ENCODE measurements at regions not wholly inside any gene's neighbourhood (a gene's known extent, or its start where the extent isn't known, plus 50 kb on each side); places are given as distances from the start of the nearest gene placed in this dataset.
A peak's percentile ranks its signal among the peaks of the same experiment; 100 is the strongest.

DNA sequence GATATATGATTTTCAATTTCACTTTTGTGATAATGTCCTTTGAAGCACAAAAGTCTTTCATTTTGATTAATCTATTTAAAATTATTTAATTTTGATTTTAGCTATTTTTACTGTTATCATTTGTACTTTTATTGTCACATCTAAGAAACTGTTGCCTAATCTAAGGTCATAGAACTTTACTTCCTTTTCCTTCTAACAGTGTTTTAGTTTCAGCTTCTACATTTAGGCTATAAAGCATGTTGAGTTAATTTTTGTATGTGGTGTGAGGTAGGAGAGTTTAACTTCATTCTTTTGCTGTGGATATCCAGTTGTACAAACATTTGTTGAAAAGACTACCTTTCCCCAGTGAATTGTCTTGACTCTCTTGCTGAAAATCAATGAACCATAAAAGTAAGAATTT lies 204.5 kb downstream of the TM2D1 start:
- peak; percentile 67 for DNase-seq

DNA sequence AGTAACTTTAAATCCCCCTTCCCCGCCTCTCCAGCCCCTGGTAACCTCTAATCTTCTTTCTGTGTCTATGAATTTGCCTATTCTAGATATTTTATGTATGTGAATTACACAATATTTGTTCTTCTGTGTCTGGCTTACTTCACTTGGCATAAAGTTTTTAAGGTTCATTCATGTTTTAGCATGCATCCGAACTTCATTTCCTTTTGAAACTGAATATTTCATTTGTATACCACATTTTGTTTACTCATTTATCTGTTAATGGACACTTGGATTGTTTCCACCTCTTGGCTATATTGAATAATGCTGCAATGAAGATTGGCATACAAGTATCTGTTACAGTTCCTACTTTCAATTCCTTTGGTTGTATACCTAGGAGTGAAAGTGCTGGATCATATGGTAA lies 205.3 kb downstream of the TM2D1 start:
- peak; percentile 51 for DNase-seq

DNA sequence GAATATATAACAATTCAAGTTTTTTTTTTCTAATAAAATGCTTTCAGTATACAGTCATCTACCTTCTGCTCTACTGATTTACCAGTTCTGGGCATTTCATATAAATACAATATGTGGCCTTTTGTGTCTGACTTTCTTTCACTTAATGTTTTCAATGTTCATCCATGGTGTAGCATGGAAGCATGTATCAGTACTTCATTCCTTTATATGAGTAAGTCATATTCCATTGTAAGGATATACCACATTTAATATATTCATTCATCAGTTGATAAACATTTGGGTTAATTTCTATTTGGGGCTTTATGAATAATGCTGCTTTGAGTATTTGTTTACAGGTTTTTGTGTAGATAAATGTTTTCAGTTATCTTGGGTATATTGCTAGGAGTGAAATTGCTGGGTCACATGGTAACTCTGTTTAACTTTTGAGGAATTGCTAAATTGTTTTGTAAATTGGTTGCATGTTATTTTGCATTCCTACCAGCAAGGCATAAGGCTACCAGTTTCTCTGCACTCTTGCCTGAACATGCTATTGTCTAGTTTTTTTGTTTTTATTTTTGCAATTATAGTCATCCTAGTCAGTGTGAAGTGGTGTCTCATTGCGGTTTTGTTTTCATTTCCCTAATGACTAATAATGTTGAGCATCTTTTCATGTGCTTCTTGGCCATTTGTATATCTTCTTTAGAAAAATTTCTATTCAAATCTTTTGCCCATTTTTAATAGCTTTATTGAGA lies 206.1 kb downstream of the TM2D1 start:
- DNase-seq: peak; percentile 84

DNA sequence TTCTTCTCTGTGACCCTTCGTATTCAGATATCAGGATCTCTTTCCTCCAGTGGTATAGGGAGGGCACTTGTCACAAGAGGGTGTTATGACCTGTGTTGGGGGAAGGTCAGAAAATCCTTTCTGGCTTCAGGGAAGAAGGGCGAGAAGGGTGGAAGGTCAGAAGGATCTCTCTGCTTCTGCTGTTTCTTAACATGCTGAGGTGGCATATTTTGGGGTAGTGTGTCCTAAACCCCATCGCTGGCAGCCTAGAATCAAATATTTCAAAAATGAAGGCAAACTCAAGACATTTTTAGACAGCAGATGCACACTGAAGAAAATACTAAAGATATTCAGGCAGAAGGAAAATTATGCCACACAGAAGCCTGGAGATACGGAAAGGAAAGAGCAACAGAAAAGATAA lies 207.6 kb downstream of the TM2D1 start:
- no peak for DNase-seq

DNA sequence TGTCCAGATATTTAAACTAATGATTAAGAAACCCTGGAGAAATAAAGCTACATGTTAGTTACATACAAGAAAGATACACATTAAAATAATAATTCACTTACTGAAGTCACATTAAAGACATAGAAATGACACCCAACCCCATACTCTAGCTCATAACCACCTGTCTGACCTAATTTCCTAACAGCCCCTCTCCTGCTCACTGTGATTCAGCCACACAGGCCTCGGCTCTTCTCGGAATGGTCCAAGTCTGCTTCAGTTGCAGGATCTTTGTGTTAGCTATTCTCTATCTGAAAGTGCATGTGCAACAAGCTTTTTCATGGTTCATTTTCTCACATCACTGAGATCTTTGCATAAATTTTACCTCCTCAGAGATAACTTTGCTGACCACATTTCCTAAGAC lies 209.8 kb downstream of the TM2D1 start:
- DNase-seq: no peak
